ENCODE measurements at regions not wholly inside any gene's neighbourhood (a gene's known extent, or its start where the extent isn't known, plus 50 kb on each side); places are given as distances from the start of the nearest gene placed in this dataset.

GRCh38 chr4:130359542-130359941 lies 1263.6 kb downstream of the C4orf33 start:
- no peak for TF ChIP-seq CTCF (IDR thresholded peaks at IDR 0.05)
- no peak for TF ChIP-seq EZH2 (IDR thresholded peaks at IDR 0.05; ENCODE audit: borderline replicate concordance, insufficient read depth, low read depth, low read length, poor library complexity, severe bottlenecking)

Measured in B cell (primary cell).